LNCaP clone FGC (cell line): ENCODE measurements at regions not wholly inside any gene's neighbourhood (a gene's known extent, or its start where the extent isn't known, plus 50 kb on each side); places are given as distances from the start of the nearest gene placed in this dataset.

Experiments used
- DNase-seq: peaks from one replicate; pipeline ENCODE4 v3.0.0-alpha.2; 2011; ENCODE audit warnings: low read depth
- H3K4me3 ChIP-seq: 2 replicates; pipeline ENCODE4 v1.5.1; 2011; ENCODE audit warnings: mild to moderate bottlenecking, low read depth, low read length, control low read depth
- TF ChIP-seq, protein P1 (sequence below): IDR thresholded peaks from 2 replicates; pipeline ENCODE4 v1.5.1; 2012; ENCODE audit warnings: mild to moderate bottlenecking; ENCODE audit not compliant: control insufficient read depth, insufficient read depth; ENCODE audit errors: extremely low read depth

DNA sequence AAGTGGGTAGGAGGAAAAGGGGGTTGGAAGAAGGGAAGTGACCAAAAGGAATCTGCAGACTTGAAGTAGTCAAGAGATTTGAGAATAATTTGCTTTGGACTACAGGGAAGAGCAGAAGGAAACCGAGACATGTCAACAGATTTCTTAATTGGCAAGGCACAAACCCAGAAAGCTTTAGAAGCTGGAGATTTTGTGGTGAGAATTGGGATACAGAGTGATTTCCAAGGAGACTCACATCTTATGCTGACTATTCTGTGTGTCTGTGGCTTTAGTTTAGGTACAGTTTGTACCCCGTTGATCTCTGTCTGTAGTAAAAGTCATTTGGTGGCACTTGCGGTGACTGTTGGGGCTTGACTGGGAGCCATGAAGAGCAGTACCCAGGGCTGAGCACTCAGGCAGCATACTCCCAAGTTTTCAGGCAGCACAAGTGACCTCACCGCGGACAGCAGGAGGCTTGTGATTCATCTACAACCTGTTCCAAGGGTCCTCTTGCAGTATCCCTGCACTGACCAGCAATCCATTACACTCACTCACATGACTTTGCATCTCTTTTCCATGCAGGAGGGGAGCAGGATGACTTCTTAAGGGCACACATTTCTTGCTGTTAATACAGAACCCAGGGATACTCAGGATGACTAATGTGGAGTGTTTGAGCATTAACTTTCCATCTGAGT, 97.1 kb upstream of the TNP1 start:
- no peak overlapping the region for H3K4me3 ChIP-seq
- TF ChIP-seq, protein P1, sequence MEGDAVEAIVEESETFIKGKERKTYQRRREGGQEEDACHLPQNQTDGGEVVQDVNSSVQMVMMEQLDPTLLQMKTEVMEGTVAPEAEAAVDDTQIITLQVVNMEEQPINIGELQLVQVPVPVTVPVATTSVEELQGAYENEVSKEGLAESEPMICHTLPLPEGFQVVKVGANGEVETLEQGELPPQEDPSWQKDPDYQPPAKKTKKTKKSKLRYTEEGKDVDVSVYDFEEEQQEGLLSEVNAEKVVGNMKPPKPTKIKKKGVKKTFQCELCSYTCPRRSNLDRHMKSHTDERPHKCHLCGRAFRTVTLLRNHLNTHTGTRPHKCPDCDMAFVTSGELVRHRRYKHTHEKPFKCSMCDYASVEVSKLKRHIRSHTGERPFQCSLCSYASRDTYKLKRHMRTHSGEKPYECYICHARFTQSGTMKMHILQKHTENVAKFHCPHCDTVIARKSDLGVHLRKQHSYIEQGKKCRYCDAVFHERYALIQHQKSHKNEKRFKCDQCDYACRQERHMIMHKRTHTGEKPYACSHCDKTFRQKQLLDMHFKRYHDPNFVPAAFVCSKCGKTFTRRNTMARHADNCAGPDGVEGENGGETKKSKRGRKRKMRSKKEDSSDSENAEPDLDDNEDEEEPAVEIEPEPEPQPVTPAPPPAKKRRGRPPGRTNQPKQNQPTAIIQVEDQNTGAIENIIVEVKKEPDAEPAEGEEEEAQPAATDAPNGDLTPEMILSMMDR: no peak
- DNase-seq: no peak

DNA sequence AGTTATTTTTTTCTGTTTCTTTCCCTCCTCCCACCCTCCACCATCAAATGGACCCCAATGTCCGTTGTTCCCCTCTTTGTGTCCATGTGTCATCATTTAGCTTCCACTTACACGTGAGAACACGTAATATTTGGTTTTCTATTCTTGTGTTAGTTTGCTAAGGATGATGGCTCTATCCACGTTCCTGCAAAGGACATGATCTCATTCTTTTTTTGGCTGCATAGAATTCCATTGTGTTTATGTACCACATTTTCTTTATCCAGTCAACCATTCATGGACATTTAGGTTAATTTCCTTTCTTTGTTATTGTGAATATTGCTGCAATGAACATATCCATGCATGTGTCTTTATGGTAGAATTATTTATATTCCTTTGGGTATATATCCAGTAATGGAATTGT, 91.3 kb upstream of the TNP1 start:
- no peak for DNase-seq

DNA sequence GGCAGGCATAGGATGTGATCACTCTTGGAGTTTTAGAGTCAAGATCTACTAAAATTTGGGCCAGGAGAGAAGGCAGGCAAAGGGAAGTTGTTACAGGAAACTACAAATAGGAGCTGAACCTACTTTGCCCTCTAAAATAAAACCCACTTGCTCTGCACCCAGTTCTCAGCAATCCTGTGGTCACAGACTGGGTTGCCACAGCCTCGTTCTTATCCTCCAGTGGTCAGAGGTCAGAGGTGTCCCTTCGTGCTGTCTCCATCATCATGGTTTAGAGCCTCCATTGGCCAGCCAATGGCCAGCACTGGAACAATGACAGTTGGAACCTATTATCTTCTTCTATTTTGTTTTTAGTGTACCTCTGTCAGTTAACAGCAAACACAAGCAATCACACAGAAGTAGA, 90.7 kb upstream of the TNP1 start:
- no peak for DNase-seq
- TF ChIP-seq, protein P1: no peak
- no peak overlapping the region for H3K4me3 ChIP-seq

More for the DNA sequence above, 91.3 kb upstream of the TNP1 start:
- TF ChIP-seq, protein P1: no peak
- no peak overlapping the region for H3K4me3 ChIP-seq

DNA sequence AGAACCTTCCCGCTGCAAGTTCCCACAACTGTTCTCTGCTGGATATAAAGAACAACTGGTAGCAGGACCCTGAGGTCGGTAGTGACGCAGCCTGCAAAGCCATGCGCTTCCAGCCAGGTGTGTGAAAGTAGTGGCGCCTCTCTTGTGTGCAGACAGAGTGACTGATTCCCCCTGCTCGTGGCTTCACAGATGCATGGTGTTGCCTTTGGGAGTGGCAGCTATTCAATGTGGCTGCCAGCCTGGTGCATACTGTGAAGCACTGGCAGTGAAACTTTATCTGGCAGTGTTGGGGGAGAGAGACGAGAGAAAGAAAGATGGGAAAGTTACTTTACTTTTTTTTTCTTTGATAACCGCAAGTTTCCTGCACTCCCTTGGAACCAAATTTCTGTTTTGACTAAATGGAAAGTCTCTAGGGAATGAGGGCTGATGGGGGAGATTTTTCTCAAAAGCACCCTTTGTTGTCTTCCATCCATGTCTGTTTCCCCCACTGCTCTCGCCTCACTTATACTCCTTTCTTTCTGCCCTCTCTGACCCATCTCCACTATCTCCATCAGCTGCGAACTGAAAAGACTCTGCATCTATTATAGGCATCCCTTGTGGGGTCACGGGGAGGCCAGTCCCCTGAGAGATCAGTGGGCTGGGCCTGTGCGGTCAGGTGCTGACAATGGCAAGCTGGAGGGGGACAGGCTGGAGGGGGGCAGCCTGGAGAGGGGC, 90.0 kb upstream of the TNP1 start:
- DNase-seq: no peak
- no peak overlapping the region for H3K4me3 ChIP-seq
- TF ChIP-seq, protein P1: no peak

DNA sequence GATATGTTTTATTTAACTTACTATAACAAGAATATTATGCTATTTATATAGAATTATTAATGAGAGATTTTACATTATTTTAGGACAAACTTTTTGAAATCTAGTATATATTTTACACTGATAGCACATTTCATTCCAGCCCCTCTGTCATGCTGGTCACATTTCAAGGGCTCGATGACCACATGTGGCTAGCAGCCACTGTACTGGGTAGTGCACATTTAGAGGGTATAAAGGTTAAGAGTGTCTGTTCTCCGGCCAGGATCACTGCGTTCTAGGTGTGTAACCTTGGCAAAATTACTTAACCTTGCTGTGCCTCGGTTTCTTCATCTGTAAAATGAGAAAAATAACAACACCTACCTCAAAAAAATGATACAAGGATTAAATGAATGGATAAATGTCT, 87.2 kb upstream of the TNP1 start:
- H3K4me3 ChIP-seq: no peak overlapping the region
- DNase-seq: no peak
- TF ChIP-seq, protein P1: no peak

DNA sequence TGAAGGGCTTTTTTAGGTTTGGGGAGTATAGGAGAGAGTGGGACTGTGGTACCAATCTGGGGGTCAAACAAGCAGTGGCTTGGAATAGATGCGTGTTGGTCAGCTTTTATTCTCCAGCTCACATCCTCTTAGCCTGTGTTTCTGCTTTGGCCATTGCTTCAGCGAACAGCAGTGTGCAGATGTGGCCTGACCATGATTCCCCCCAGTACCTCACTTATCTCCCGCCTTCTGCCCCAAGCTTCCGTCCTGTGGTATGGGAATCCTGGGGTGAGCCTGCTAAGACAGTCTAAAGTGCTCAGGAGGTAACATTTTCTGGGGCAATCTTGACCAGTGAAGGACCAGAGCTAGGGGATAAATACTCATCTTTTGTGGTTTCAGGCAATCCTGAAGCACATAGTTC, 84.9 kb upstream of the TNP1 start:
- TF ChIP-seq, protein P1: no peak
- no peak for DNase-seq
- H3K4me3 ChIP-seq: no peak overlapping the region
